NCI-H82 treated with DMSO at 0.1 percent for 48 hours (cell line): ENCODE measurements at regions not wholly inside any gene's neighbourhood (a gene's known extent, or its start where the extent isn't known, plus 50 kb on each side); places are given as distances from the start of the nearest gene placed in this dataset.
"Not testable (repeated sequence)": the region's sequence is repeated elsewhere in the genome, so short reads cannot be mapped to it uniquely, and the experiment has no call there.

Experiments
- DNase-seq: peaks from one replicate; lab custom pipeline; 2025; ENCODE audit not compliant: unreplicated experiment; lab: John Stamatoyannopoulos, UW

GRCh38 chr4:164188236-164188635 is 565.7 kb upstream of the SMIM31 start:
- no peak for DNase-seq

GRCh38 chr4:164192844-164193243 is 561.1 kb upstream of the SMIM31 start:
- no peak for DNase-seq

GRCh38 chr4:164193676-164194075 is 560.3 kb upstream of the SMIM31 start:
- DNase-seq, result no peak

- DNase-seq, result no peak
Observed at GRCh38 chr4:164197556-164197955, 556.4 kb upstream of the SMIM31 start.

- no peak for DNase-seq
Observed at GRCh38 chr4:164203476-164203875, 550.5 kb upstream of the SMIM31 start.

- DNase-seq, result no peak
Observed at GRCh38 chr4:164204434-164204833, 549.5 kb upstream of the SMIM31 start.

GRCh38 chr4:164207460-164207859 is 546.5 kb upstream of the SMIM31 start:
- DNase-seq, result no peak

- no peak for DNase-seq
Observed at GRCh38 chr4:164210377-164210776, 543.6 kb upstream of the SMIM31 start.

- no peak for DNase-seq
Observed at GRCh38 chr4:164212134-164212533, 541.8 kb upstream of the SMIM31 start.

- no peak for DNase-seq
Observed at GRCh38 chr4:164212714-164213113, 541.2 kb upstream of the SMIM31 start.

- no peak for DNase-seq
Observed at GRCh38 chr4:164215113-164215741, 538.7 kb upstream of the SMIM31 start.

GRCh38 chr4:164221631-164222030 is 532.3 kb upstream of the SMIM31 start:
- no peak for DNase-seq

GRCh38 chr4:164224871-164225270 is 529.1 kb upstream of the SMIM31 start:
- DNase-seq, result peak; percentile 90

GRCh38 chr4:164229255-164229654 is 524.7 kb upstream of the SMIM31 start:
- DNase-seq, result no peak

- DNase-seq, result no peak
Observed at GRCh38 chr4:164239433-164239832, 514.5 kb upstream of the SMIM31 start.

- DNase-seq, result no peak
Observed at GRCh38 chr4:164239976-164240375, 514.0 kb upstream of the SMIM31 start.

- DNase-seq, result no peak
Observed at GRCh38 chr4:164251257-164251656, 502.7 kb upstream of the SMIM31 start.

- peak; percentile 31 for DNase-seq
Observed at GRCh38 chr4:164252286-164252685, 501.6 kb upstream of the SMIM31 start.

GRCh38 chr4:164261831-164262230 is 492.1 kb upstream of the SMIM31 start:
- DNase-seq, result no peak

- not testable (repeated sequence) for DNase-seq
Observed at GRCh38 chr4:164262508-164262907, 491.4 kb upstream of the SMIM31 start.

- DNase-seq, result peak; percentile 4
Observed at GRCh38 chr4:164277414-164277813, 476.5 kb upstream of the SMIM31 start.

GRCh38 chr4:164287173-164287572 is 466.8 kb upstream of the SMIM31 start:
- no peak for DNase-seq

- DNase-seq, result no peak
Observed at GRCh38 chr4:164288578-164288977, 465.4 kb upstream of the SMIM31 start.
